Stimulated activated CD4-positive, alpha-beta T cell treated with anti-CD3 and anti-CD28 coated beads, Interleukin-15, amount 100 ng/mL, for 1 hour (primary cell): ENCODE measurements at regions not wholly inside any gene's neighbourhood (a gene's known extent, or its start where the extent isn't known, plus 50 kb on each side); places are given as distances from the start of the nearest gene placed in this dataset.

ENCODE experiments used
- DNase-seq, 2 donors: peaks; one replicate each; pipeline ENCODE4 v3.0.0-alpha.2; 2020; ENCODE audit warnings: low read depth in 1 of 2, low spot score in 1 of 2

DNA sequence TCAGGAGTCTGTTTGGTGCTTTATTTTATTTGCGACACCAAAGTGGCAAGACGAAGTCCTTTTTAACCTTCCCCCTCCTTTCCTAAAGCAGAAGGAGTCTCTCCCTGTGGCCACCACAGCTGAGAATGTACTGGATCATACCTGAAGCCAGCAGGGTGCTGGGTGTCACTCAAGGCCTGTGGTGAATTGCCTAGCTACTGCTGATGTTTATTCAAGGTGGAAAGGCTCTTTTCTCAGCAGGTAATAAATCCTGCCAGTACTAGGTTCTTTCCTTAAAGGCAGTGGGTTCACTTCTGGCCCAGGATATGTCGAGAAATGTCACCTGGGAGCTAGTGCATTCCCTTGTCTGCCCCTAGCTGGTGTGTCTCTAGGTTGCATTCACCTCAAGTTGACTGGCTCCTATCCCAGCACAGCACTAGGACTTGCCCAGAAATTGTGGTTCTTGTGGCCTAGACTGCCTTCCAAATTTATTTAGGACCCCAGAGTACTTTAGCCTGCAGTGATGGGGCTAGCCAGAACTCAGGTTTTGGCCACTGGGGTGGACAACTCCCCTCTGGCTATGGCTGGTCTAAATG is 60.8 kb upstream of the FAM3C start:
- DNase-seq: no peak

DNA sequence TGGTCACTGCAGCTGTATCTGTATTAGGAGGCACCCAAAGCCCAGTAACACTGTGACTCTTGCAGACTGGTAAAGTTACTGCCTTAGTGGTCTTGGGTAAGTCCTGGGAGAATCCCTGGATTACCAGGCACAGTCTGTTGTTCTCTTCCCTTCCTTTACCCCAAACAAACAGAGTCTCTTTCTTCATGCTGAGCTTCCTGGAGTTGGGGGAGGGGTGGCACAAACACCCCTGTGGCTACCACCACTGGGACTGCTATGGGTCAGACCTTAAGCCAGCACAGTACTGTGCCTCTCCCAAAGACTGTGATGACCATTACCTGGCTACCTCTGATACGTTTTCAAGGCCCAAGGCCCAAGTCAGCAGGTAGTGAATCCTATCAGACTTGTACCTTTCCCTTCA is 59.9 kb upstream of the FAM3C start:
- DNase-seq: no peak

DNA sequence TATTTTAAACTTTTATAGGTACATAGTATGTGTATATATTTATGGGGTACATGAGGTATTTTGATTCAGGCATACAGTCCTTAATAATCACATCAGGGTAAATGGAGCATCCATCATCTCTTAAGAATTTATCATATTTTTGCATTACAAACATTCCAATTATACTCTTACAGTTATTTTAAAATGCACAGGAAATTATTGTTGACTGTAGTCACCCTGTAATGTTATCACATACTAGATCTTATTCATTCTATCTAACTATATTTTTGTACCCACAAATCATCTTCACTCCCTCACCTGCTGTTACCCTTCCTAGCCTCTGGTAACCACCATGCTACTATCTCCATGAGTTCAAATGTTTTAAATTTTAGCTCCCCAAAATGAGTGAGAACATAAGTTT is 56.3 kb upstream of the FAM3C start:
- no peak for DNase-seq

DNA sequence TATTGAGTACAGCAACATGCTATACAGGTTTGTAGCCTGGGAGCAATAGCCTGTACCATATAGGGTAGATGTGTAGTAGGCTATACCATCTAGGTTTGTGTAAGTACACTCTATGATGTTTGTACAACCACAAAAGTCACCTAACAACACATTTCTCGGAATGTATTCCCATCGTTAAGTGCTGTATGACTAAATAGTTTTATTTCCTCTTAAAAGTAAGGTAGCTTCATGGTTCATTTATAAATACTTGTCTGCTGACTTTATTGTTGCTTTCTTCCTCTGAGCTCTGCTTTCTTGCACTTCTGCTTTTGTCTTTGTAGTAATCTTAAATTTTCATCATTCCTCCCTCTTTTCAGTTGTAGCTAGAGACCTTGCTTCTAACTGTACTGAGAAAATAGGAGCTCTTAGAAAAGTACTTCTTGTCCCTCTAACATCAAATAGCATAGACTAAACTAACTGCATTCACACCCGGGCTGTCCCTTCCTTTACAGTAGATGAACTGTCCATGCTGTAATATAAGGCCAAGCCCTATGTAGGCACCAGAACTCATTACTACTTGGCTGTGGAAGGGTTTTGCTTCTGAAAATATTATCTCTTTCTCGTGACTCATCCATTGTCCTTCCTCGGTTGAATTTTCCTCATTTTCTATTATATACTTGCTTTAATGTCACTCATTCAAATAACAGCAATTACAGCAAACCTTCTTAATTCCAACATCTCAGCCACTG is 55.4 kb upstream of the FAM3C start:
- DNase-seq: no peak

DNA sequence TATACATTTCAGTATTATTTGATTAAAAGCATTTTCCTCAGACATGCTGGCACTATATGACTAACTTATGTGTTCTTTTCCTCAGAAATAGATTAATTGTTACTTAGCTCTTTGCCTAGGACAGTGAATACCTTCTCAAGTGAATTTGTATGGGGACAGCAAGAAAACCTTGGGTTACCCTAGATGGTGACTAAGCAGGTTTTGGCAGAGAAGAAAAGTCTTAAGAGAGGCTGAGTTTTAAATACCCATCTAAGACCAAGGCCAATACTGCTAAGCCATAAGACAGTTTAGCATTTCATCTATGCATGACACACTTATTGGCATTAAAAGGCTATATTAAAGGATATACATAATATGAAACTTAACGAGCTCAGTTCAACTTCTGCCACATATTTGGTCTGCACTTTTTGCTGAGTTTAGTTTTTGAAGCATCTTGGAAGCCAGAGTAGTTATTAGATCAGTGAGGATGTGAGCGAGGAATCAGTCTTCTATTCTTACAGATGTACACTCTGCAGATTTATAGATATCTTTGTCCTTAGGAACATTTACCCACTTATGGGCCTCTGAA is 54.6 kb upstream of the FAM3C start:
- DNase-seq: no peak

DNA sequence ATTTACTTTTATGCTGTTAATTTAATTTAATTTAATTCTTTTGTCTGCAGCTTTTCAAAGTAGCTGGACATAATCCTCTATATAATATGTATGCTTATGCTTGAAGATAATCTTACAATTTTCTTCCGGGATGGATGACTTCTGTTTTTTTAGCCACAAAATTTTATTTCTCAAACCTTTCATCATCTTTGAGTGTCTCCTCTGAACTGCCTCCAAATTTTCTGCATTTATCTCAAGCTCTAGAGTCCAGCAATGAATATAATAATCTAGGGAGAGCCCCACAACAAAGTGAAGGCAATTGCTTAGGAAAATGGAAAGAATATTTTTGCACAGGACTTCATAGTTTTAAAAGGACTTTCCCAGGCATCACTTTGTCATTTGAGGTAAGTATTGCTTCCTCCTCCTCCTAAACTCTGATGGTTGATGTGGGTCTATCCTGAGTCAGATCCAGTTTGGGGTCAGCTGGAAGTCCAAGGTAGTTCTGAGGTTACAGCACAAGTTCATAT is 53.7 kb upstream of the FAM3C start:
- no peak for DNase-seq

DNA sequence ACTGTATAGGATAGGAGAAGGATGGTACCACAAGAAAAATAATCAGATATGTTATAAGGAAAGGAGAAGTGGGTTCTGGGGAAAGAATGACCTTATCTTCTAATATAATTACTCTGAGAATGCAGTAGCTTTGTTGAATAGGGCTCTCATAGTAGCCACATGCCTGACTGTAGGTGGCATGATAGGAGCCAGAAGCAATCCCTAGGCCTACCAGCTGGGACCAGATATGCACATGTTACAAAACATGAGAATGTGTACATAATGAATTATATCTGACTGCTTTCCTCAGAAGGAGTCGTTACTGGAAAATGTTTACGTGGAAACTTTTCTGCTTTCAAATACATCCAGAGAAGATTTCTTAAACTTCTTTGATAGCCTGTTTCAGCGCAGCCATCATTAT is 53.2 kb upstream of the FAM3C start:
- no peak for DNase-seq

DNA sequence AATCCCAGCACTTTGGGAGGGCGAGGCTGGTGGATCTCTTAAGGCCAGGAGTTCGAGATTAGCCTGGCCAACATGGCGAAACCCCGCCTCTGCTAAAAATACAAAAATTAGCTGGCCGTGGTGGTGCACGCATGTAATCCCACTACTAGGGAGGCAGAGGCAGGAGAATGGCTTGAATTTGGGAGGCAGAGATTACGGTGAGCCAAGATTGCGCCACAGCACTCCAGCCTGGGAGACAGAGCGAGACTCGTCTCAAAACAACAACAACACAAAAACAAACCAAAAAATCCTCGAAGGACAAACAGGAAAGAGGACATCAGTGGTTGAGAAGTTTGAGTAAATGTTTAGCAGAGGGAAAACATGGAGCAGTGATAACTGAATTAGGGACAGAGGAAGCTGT is 52.3 kb upstream of the FAM3C start:
- no peak for DNase-seq

DNA sequence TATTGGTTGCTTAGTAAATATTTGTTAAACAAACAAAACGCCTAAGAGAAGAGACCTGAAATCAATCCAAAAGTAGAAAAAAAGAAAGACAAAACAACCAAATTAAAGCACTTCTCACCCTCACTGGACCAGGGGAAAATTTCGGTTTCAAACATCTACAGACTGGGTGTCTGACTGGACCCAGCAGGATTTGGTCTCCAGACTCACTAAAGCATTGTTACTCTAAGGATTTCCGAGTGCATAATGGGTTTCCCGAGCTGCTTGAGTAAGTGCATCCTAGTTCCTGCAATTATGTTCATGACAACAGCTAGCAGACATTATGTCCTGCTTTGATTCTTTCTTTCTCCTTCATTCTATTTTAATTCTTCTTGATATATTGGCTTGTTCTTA is 51.8 kb upstream of the FAM3C start:
- no peak for DNase-seq

DNA sequence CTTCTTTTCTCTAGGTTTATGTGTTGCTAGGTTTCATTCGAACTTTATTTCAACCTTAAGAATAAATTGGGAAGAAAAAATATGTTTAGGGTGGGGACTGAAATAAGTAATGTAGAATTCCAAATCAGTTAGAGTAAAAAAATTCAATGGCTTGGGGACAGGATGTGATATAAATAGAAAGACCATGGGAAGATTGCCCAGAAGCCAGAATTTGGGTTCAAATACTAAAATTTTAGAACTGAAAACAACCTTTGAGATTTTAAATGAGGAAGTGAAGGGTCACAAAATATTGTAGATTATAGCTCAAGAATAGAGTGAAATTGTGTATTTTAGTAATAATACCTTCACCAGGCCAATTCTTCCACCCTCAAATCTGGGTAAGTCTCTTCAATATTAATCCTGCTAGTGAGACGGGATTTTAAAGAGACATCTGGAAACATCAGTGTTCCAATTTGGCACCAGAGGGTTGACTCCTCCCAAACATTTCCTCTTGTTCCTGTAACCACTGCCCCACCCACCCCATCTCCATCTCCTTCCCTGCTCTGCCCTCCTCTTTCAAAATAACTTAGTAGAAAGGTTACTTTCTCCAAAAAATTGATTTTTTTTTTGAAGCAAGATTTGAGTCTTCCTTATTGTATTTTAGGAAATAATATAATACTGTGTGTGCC is 51.3 kb upstream of the FAM3C start:
- DNase-seq: no peak

DNA sequence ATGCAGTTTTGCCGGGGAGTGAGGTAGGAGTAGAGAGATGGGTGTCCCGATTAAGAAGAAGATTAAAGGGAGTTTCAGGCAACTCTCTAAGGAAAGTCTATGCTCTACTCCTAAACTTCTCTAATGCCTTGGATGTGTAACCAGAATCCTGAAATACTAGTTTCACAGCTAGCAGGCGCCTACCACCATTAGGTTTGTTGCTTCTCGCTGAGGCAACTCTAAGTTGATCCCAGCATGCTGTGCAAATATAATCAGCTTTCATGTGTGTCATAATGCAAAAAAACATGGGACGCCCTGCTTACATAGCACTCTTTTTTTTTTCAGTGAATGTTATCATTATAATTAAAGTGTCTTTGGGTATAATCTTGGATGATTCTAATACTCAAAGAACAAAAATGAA is 50.4 kb upstream of the FAM3C start:
- no peak for DNase-seq
